T-helper 1 cell treated with Interleukin-12 subunit alpha and Interleukin-12 subunit beta and Interleukin-4 antibody, amounts not matched to agents 30 μg/mL and 1 μg/mL, for 36 hours (primary cell): ENCODE measurements at regions not wholly inside any gene's neighbourhood (a gene's known extent, or its start where the extent isn't known, plus 50 kb on each side); places are given as distances from the start of the nearest gene placed in this dataset.

ENCODE experiments used
- H3K27ac Mint-ChIP-seq: one replicate; pipeline ENCODE4 v1.8.0; 2021; ENCODE audit warnings: mild to moderate bottlenecking, mixed read lengths
- H3K27me3 Mint-ChIP-seq: one replicate; pipeline ENCODE4 v1.8.0; 2021; ENCODE audit warnings: low read depth, mixed read lengths
- H3K36me3 Mint-ChIP-seq: one replicate; pipeline ENCODE4 v1.8.0; 2021; ENCODE audit warnings: low read depth, mixed read lengths
- H3K4me1 Mint-ChIP-seq: one replicate; pipeline ENCODE4 v1.8.0; 2021; ENCODE audit warnings: low read depth, mixed read lengths
- H3K4me3 Mint-ChIP-seq: one replicate; pipeline ENCODE4 v1.8.0; 2021; ENCODE audit warnings: mild to moderate bottlenecking, moderate library complexity, mixed read lengths
- H3K9me3 Mint-ChIP-seq: one replicate; pipeline ENCODE4 v1.8.0; 2021; ENCODE audit warnings: mixed read lengths

DNA sequence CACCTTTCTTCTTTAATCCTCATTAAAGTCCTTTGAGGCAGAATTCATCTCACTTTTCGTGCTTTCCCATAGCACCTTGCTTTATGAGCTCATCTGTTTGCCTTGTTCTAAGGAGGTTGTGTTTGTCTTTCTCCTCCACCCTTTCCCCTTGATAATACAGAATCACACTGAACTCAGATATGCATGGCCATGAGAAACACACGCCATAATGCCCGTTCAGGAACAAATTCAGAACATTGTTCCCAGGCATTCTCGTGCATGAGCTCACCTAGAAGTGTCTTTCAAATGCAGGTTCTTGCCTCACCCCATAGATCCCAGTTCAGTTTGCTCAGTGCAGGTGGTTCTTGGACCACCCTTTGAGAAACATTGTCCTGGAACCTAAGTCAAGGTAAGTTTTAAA lies 71.1 kb downstream of the TMEM114 start:
- Mint-ChIP-seq H3K27ac (no peak overlapping the region), H3K9me3 (no peaks in the 10 kb centered on the region), H3K27me3 (no peaks in the 10 kb centered on the region), H3K4me1 (no peaks in the 10 kb centered on the region), H3K36me3 (no peaks in the 10 kb centered on the region), H3K4me3 (no peak overlapping the region)

DNA sequence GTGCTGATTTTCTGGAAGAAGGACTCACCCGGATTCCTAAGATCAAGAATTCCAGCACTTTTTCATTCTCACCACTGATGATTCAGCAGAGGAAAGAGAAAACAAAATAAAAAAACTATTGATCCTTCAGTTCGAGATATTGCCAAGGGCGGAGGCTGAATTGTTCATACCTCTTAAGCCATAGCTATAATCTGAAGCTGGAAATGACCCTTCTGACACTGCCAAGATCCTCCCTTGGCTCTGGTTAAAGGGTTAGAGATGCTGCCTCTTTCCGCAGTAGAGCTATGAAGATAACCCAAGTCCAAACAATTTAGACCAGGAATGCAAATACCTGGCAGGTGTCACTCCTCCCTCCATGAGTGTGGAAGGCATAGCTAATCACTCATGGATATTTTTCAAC lies 73.0 kb downstream of the TMEM114 start:
- Mint-ChIP-seq H3K4me1 (no peaks in the 10 kb centered on the region), H3K9me3 (no peaks in the 10 kb centered on the region), H3K27ac (no peak overlapping the region), H3K27me3 (no peaks in the 10 kb centered on the region), H3K36me3 (no peaks in the 10 kb centered on the region), H3K4me3 (no peak overlapping the region)

DNA sequence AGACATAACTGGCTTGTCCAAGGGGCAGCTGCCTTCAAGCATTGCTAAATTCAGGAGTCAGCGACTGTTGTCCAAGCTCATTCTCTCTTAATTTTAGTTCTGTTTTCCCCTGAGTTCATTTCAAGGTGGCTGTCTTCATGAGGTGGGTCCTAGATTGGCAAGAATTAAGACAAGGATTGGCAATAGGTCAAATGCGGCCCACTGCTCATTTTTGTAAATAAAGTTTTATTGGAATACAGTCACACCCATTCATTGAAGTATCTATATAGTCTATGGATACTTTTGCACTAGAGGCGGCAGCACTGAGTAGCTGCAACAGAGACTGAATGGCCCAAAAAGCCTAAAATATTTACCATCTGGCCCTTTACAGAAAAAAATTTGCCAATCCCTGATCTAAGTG lies 73.8 kb downstream of the TMEM114 start:
- Mint-ChIP-seq H3K4me3 (no peak overlapping the region), H3K4me1 (no peaks in the 10 kb centered on the region), H3K27ac (no peak overlapping the region), H3K9me3 (peaks cover 1% of the 10 kb centered on the region), H3K36me3 (no peaks in the 10 kb centered on the region), H3K27me3 (no peaks in the 10 kb centered on the region)

DNA sequence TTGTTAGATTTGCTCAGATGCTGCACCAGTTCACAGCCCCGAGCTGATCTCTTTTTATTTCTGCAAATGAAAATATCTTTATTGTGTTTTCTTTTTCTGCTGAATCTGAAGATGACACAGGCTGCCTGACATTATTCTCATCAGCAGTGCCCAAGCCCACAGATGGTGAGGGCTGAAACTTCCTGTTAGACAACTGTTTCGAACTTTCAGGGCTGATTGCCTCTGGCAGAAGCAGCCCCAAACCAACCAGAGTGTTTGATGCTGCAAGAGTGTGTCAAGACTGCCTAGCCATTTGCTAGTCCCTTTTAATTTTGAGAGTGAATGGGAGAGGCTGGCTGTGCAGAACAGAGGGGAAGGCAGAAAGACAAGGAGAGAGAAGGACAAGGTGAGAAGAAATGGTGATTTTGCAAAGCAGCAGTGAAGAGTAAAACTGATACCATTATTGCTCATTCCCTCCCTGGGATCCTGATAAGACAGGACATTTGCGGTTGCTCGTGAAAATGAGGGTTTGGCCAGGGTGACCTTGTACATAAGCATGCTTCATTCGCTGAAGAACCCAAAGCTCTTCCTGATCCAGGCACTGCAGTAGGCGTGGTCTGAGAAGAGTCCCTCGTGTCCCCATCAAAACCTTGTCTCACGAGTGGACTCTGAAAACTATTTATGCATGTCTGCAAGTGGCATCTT lies 77.2 kb downstream of the TMEM114 start:
- no peaks in the 10 kb centered on the region for H3K36me3 Mint-ChIP-seq
- no peak overlapping the region for H3K27ac Mint-ChIP-seq
- peaks cover 3% of the 10 kb centered on the region for H3K9me3 Mint-ChIP-seq
- no peak overlapping the region for H3K4me3 Mint-ChIP-seq
- H3K4me1 Mint-ChIP-seq, result no peaks in the 10 kb centered on the region
- no peaks in the 10 kb centered on the region for H3K27me3 Mint-ChIP-seq

DNA sequence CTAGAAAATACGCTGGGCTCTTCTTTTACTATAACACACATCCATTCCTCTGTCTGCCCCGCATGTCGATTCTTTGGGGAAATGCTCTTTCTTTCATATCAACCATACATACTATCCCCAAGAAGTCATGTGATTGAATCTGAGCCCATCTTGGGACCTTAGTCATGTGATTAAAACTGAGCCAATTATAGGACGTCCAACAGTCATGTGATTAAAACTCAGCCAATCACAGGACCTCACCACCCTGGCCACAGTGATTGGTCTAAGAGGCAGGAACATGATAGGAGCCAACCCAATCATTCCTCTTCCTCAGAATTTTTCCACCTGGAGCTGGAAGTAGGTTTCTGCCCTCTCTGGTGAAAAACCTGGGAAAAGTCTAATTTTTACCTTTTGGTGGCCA lies 78.8 kb downstream of the TMEM114 start:
- no peaks in the 10 kb centered on the region for H3K36me3 Mint-ChIP-seq
- H3K4me3 Mint-ChIP-seq, result no peak overlapping the region
- H3K9me3 Mint-ChIP-seq, result peaks cover 3% of the 10 kb centered on the region

DNA sequence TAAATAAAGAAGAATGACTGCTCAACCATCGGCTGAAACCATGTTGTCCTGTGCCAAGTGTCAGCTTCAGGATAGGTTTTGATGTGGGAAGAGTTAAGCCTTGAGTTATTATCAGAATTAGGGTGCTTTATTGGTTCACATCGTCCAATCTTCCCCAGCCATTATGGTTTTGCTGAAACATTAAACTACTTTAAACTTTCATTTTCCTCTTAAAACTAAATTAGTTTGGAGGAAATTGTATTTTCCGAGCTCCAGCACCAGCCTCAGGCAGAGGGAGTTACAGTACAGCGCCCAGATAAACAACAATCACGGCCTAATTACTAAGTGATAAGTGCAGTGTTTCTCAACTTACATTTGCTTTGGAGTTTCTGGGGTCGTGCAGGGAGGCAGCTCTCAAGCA lies 80.2 kb downstream of the TMEM114 start:
- Mint-ChIP-seq H3K27me3 (no peaks in the 10 kb centered on the region), H3K9me3 (peaks cover 3% of the 10 kb centered on the region), H3K4me1 (no peaks in the 10 kb centered on the region), H3K27ac (no peak overlapping the region), H3K36me3 (no peaks in the 10 kb centered on the region), H3K4me3 (no peak overlapping the region)

More for the DNA sequence above, 78.8 kb downstream of the TMEM114 start:
- Mint-ChIP-seq H3K27ac (no peak overlapping the region), H3K27me3 (no peaks in the 10 kb centered on the region), H3K4me1 (no peaks in the 10 kb centered on the region)

DNA sequence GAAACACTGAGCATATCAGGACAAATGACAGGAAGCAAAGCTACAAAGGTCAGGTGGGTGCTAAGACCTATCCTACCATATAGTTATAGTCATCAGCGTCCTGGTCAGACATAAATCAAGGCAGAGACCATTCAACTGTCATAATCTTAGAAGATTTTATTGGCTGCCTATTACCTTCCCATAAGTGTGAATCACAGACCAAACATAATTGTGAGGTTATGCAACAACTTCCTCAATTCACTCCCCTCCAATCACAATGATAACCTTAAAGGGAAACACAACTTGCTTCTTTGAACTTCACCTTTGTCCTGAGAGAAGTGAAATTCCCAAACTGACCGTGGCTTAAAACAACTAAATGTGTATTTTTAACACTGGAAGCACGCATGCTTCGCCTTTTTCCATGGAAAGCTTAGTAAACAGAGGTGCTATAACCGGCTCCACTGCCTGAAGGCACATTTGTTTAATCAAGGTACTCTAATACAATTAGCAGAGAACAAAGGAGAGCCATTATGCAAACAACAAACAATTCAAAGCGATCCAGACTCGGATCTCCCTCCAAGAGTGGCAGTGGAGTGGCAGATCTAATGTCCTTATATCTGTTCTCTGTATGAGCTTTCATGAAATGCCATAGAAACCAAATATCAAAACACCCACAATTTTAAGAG lies 84.9 kb downstream of the TMEM114 start:
- Mint-ChIP-seq H3K27ac (no peak overlapping the region), H3K4me3 (no peak overlapping the region), H3K9me3 (no peaks in the 10 kb centered on the region), H3K36me3 (no peaks in the 10 kb centered on the region), H3K27me3 (no peaks in the 10 kb centered on the region), H3K4me1 (no peaks in the 10 kb centered on the region)

DNA sequence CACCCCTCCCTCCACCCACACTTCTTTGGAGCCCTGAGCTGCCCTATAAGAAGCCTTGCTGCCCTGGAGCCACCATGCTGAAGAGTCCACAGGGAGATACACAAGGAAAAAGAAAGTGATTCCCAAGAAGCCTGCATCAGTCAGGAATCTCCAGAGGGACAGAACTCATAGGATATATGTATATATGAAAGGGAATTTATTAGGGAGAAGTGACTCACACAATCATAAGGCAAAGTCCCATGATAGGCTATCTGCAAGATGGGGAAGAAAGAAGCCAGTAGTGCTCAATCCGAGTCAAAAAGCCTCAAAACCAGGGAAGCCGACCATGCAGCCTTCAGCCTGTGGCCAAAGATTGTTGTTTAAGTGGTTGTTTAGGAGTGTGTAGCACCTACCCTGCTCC lies 87.9 kb downstream of the TMEM114 start:
- H3K27me3 Mint-ChIP-seq, result no peaks in the 10 kb centered on the region

DNA sequence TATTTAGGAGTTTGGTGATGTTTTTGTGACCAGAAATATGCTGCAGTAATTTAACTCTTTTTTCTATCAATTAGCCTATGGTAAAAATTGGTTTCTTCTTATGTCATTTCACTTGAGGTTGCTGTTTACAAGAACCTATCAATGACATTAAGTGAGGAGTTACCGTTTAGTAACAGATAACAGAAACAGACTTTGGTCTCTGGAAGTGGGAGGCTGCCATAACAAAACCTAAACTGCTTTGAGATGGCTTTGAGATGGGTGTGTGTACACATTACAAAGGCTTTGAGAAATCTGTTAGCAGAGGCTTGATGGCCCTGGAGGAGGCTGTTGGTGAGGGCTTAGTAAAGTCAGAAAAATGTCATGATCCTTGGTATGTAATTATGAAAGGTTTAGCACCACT lies 90.0 kb downstream of the TMEM114 start:
- no peaks in the 10 kb centered on the region for H3K9me3 Mint-ChIP-seq
- H3K27me3 Mint-ChIP-seq, result no peaks in the 10 kb centered on the region
- no peaks in the 10 kb centered on the region for H3K4me1 Mint-ChIP-seq
- H3K4me3 Mint-ChIP-seq, result no peak overlapping the region
- H3K36me3 Mint-ChIP-seq, result no peaks in the 10 kb centered on the region
- no peak overlapping the region for H3K27ac Mint-ChIP-seq

More for the DNA sequence above, 87.9 kb downstream of the TMEM114 start:
- no peaks in the 10 kb centered on the region for H3K9me3 Mint-ChIP-seq
- no peaks in the 10 kb centered on the region for H3K36me3 Mint-ChIP-seq
- no peak overlapping the region for H3K27ac Mint-ChIP-seq
- no peak overlapping the region for H3K4me3 Mint-ChIP-seq
- no peaks in the 10 kb centered on the region for H3K4me1 Mint-ChIP-seq

DNA sequence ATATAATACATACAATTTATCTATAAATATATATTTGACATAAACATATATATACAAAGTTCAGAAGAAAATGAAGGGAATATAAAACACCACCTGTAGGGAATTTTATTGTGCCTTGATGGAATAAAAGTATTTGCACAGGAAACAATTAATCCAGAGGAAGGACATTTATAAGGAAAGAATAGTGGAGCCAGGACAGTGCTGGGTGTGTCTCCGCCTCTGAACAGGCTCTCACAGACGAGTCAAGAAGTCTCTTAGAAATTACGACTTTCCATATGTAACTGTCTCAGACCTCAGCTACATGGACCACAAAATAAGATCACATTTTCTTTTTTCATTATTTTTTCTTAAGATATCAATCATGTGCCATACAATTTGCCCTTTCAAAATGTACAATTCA lies 93.9 kb downstream of the TMEM114 start:
- Mint-ChIP-seq H3K36me3 (no peaks in the 10 kb centered on the region), H3K4me3 (no peak overlapping the region), H3K9me3 (no peaks in the 10 kb centered on the region), H3K27ac (no peak overlapping the region), H3K27me3 (no peaks in the 10 kb centered on the region), H3K4me1 (no peaks in the 10 kb centered on the region)

DNA sequence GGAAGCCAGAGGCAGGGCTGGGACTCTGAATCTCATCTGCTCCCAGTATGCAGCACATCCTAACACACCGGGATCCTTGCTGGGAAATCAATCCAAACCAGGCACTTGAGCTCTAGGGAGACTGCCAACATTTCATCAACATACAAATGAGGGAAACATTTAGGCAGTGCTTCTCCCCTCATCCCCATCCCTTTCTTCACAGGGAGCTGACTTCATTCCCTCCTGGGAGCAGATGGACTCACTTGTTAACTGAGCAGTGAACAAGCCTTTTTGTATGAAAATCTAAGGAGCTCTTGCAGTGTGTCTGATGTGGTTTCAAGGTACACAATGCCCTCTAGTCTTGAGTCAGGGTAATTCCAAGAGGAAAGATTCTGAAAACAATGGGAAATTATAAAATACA lies 96.3 kb downstream of the TMEM114 start:
- H3K4me1 Mint-ChIP-seq, result no peaks in the 10 kb centered on the region
- H3K36me3 Mint-ChIP-seq, result no peaks in the 10 kb centered on the region
- H3K27me3 Mint-ChIP-seq, result no peaks in the 10 kb centered on the region
- no peak overlapping the region for H3K27ac Mint-ChIP-seq
- H3K4me3 Mint-ChIP-seq, result no peak overlapping the region
- no peaks in the 10 kb centered on the region for H3K9me3 Mint-ChIP-seq

DNA sequence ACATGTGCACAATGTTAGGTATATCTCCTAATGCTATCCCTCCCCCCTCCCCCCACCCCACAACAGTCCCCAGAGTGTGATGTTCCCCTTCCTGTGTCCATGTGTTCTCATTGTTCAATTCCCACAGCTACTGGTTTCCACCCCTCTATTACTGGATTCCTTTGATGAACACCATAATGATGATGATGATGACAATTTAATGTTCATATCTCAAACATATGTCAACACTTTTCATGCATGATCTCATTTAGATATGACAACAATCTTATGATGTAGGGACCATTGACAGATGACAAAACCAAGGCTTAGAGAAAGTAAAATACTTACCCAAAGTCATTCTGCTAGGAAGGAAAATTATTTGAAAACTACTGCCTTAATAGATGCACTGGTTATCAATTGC lies 97.6 kb downstream of the TMEM114 start:
- H3K36me3 Mint-ChIP-seq, result no peaks in the 10 kb centered on the region
- H3K27ac Mint-ChIP-seq, result no peak overlapping the region
- H3K27me3 Mint-ChIP-seq, result no peaks in the 10 kb centered on the region
- no peak overlapping the region for H3K4me3 Mint-ChIP-seq
- H3K4me1 Mint-ChIP-seq, result no peaks in the 10 kb centered on the region
- H3K9me3 Mint-ChIP-seq, result no peaks in the 10 kb centered on the region

DNA sequence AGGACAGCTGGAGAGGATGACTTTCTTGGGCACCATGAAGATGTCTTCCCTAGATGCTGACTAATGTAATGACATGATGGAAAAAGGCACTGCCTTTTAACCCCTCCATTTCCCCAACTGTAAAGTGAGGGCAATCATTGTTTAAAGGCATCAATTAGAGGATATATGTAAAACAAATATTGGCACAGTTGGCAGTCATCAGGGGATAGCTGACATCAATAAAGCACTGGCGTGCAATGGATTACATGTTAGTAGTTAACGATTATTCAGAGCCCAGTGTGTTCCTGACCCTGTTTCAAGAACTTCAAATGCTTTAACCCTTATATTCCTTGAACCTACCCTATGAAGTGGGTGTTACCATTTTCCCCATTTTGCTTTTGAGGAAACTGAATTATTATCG lies 100.7 kb downstream of the TMEM114 start:
- Mint-ChIP-seq H3K9me3 (peaks cover 7% of the 10 kb centered on the region), H3K27ac (no peak overlapping the region), H3K4me3 (no peak overlapping the region), H3K36me3 (no peaks in the 10 kb centered on the region), H3K4me1 (no peaks in the 10 kb centered on the region), H3K27me3 (no peaks in the 10 kb centered on the region)

DNA sequence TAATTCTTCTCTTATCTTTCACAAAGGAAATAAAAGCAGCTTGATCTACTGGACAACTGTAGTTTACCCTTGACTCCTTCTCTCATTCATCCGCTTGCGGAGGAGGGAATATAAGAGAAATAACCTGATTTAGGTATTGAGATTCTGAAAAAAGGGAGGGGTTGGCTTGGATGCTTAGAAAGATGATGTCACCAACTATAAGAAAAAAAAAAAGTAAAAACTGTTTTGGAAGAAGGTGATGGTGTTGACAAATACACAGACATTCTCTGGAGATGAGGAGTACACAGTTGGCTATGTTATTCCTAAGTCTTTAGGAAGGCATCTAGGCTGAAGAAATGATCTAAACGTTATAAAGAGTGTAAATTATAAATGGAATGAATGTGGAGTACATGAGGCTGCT lies 103.3 kb downstream of the TMEM114 start:
- no peaks in the 10 kb centered on the region for H3K27me3 Mint-ChIP-seq
- H3K9me3 Mint-ChIP-seq, result peaks cover 7% of the 10 kb centered on the region
- no peak overlapping the region for H3K4me3 Mint-ChIP-seq
- no peak overlapping the region for H3K27ac Mint-ChIP-seq
- no peaks in the 10 kb centered on the region for H3K36me3 Mint-ChIP-seq
- H3K4me1 Mint-ChIP-seq, result no peaks in the 10 kb centered on the region

DNA sequence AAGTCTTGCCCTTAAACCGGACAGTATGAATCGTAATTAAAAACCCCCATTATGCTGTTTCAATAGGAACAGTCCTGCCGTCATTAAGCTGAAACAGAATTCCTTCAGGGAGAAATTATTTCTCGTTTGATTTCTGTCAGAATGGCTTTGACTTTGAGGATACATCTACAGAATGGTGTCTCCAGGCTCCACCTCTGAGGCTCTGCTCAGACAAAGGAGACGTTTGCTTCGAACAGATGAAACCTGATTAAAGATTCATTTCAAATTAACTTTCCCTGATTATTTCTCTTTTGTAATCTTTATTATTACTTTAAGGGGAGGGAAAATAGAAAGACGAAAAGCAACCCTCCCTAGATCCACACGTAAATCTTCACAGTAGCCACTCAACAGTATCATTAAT lies 106.9 kb downstream of the TMEM114 start:
- H3K4me3 Mint-ChIP-seq, result no peak overlapping the region
- peaks cover 7% of the 10 kb centered on the region for H3K9me3 Mint-ChIP-seq
- no peaks in the 10 kb centered on the region for H3K36me3 Mint-ChIP-seq
- no peak overlapping the region for H3K27ac Mint-ChIP-seq
- no peaks in the 10 kb centered on the region for H3K27me3 Mint-ChIP-seq
- no peaks in the 10 kb centered on the region for H3K4me1 Mint-ChIP-seq
